K562 (cell line): ENCODE measurements at regions not wholly inside any gene's neighbourhood (a gene's known extent, or its start where the extent isn't known, plus 50 kb on each side); places are given as distances from the start of the nearest gene placed in this dataset.

Experiments
- ATAC-seq: fragments of 200-7000 bp; cut with Tn5 transposase; 3 replicates; pipeline ENCODE4 v1.9.1; 2020; ENCODE audit warnings: moderate library complexity
- BruUV-seq: library from RNA; stranded (reverse); fragments of 400-500 nt; replicated peaks from 2 replicates; lab custom pipeline; 2021; lab: Mats Ljungman, UMichigan
- CTCF ChIA-PET: fragments of 300-600 bp; formaldehyde crosslinking; extraction: SDS; loops from one replicate; lab custom pipeline; 2021; ENCODE audit warnings: low intra/inter-chr PET ratio; lab: Yijun Ruan, JAX
- POLR2A ChIA-PET: fragments of 300-600, 350-650 bp; sonication (Branson Sonifier 250); formaldehyde crosslinking; extraction: SDS; loops from one replicate; lab custom pipeline; 2021; ENCODE audit warnings: antibody characterized with exemption, inconsistent platforms; lab: Yijun Ruan, JAX
- DNase-seq, 4 experiments: peaks; one replicate each; pipeline versions ENCODE4 v3.0.0 to v3.0.0-alpha.2; 2011 to 2018; ENCODE audit warnings: low spot score in 3 of 4, mixed read lengths in 3 of 4; ENCODE audit errors: extremely low read depth in 1 of 4
- FAIRE-seq: peaks from 2 replicates; lab custom pipeline; 2011; peaks lifted over from hg19 to GRCh38; lab: Jason Lieb, UNC
- H2AFZ ChIP-seq: 2 replicates; pipeline ENCODE4 v1.6.0; 2011; ENCODE audit warnings: low read depth, low read length, control low read depth, inconsistent platforms
- H3K27ac ChIP-seq: fragments of 200-600 bp; 3 replicates; pipeline ENCODE4 v1.8.0; 2011; ENCODE audit warnings: low read depth, mild to moderate bottlenecking, control low read depth, inconsistent platforms, low read length, moderate library complexity, mixed read lengths; ENCODE audit errors: extremely low read depth
- H3K27me3 ChIP-seq, 2 experiments: fragments of 300-600 bp in 1 of 2; 2 replicates in 1 of 2; 3 replicates in 1 of 2; pipeline versions ENCODE4 v1.6.0 to v1.8.0; 2011; ENCODE audit warnings: inconsistent platforms in 2 of 2, low read length in 2 of 2, mild to moderate bottlenecking in 1 of 2, mixed read lengths in 1 of 2, moderate library complexity in 1 of 2; ENCODE audit not compliant: control insufficient read depth in 2 of 2, insufficient read depth in 2 of 2
- H3K36me3 ChIP-seq: fragments of 300-600 bp; 3 replicates; pipeline ENCODE4 v1.8.0; 2011; ENCODE audit warnings: mild to moderate bottlenecking, low read length, inconsistent platforms; ENCODE audit not compliant: control insufficient read depth, insufficient read depth
- H3K4me1 ChIP-seq, 2 experiments: fragments of 200-600 bp in 1 of 2; replicated peaks in 1 of 2; 2 replicates in 1 of 2; 3 replicates in 1 of 2; pipeline versions ENCODE4 v1.5.1 to v1.8.0; 2011; ENCODE audit warnings: inconsistent platforms in 2 of 2, low read length in 2 of 2, mild to moderate bottlenecking in 1 of 2, mixed read lengths in 1 of 2, moderate library complexity in 1 of 2; ENCODE audit not compliant: control insufficient read depth in 2 of 2, insufficient read depth in 2 of 2
- H3K4me2 ChIP-seq: 2 replicates; pipeline ENCODE4 v1.6.1; 2011; ENCODE audit warnings: low read length, control low read depth, inconsistent platforms, mixed read lengths; ENCODE audit not compliant: insufficient read depth
- H3K4me3 ChIP-seq: fragments of 200-600 bp; sonication (generic), shearing (Covaris generic); 2 replicates; pipeline ENCODE4 v1.5.1; 2016; ENCODE audit warnings: control low read depth, inconsistent platforms
- H3K79me2 ChIP-seq: fragments of 200-600 bp; 3 replicates; pipeline ENCODE4 v1.8.0; 2011; ENCODE audit warnings: low read length, inconsistent platforms; ENCODE audit not compliant: control insufficient read depth, insufficient read depth
- H3K9ac ChIP-seq, 2 experiments: 2 replicates each; pipeline versions ENCODE4 v1.6.0 to v1.6.1; 2011; ENCODE audit warnings: low read depth in 2 of 2, low read length in 2 of 2, control low read depth in 1 of 2, inconsistent platforms in 1 of 2, mild to moderate bottlenecking in 1 of 2, mixed read lengths in 1 of 2; ENCODE audit not compliant: insufficient read depth in 1 of 2
- H3K9me1 ChIP-seq: one replicate; pipeline ENCODE4 v1.6.0; 2011; ENCODE audit warnings: inconsistent platforms, mild to moderate bottlenecking, low read length, moderate library complexity; ENCODE audit not compliant: control insufficient read depth, insufficient read depth
- H3K9me3 ChIP-seq: replicated peaks from 2 replicates; pipeline ENCODE4 v1.5.1; 2011; ENCODE audit warnings: low read depth, low read length, inconsistent platforms; ENCODE audit not compliant: control insufficient read depth, insufficient read depth
- H4K20me1 ChIP-seq: replicated peaks from 2 replicates; pipeline ENCODE4 v1.6.1; 2011; ENCODE audit warnings: low read length, inconsistent platforms, mixed read lengths; ENCODE audit not compliant: control insufficient read depth, insufficient read depth
- ARID3A ChIP-seq: IDR thresholded peaks from 2 replicates; pipeline ENCODE4 v1.6.1; 2012; ENCODE audit warnings: low read depth, low read length, improper control_type of control experiment, borderline replicate concordance
- HOMEZ ChIP-seq: fragments of 250-450 bp; sonication (Bioruptor Pico); IDR thresholded peaks from 2 replicates; pipeline ENCODE4 v1.4.0; 2020; ENCODE audit warnings: mild to moderate bottlenecking, moderate library complexity
- JUND ChIP-seq, 2 experiments: IDR thresholded peaks; 2 replicates in 1 of 2; 3 replicates in 1 of 2; pipeline ENCODE4 v1.6.1; 2011; ENCODE audit warnings: borderline replicate concordance in 2 of 2, low read depth in 2 of 2, low read length in 2 of 2, improper control_type of control experiment in 1 of 2, missing biosample characterization in 1 of 2, missing genetic modification characterization in 1 of 2, missing genetic modification reagents in 1 of 2
- KLF6 ChIP-seq: fragments of 250-450 bp; sonication (Bioruptor Pico); IDR thresholded peaks from 2 replicates; pipeline ENCODE4 v1.4.0; 2020; ENCODE audit warnings: mild to moderate bottlenecking, moderate library complexity, borderline replicate concordance
- NFE2 ChIP-seq: IDR thresholded peaks from 2 replicates; pipeline ENCODE4 v1.6.1; 2014; ENCODE audit warnings: antibody characterized with exemption, low read depth
- PHF21A ChIP-seq: fragments of 450-650 bp; IDR thresholded peaks from 2 replicates; pipeline ENCODE4 v1.6.1; 2017; ENCODE audit warnings: low read depth, borderline replicate concordance
- SNRNP70 ChIP-seq: fragments of 200-400 bp; formaldehyde crosslinking; optimal IDR thresholded peaks from 2 replicates; pipeline ENCODE3; 2017; ENCODE audit warnings: low read depth, low read length
- STAT5A ChIP-seq: IDR thresholded peaks from 2 replicates; pipeline ENCODE4 v1.6.1; 2012; ENCODE audit warnings: low read length, inconsistent platforms, borderline replicate concordance
- ZNF277 ChIP-seq: fragments of 250-450 bp; sonication (Bioruptor Pico); IDR thresholded peaks from 2 replicates; pipeline ENCODE4 v1.8.0; 2022; ENCODE audit warnings: inconsistent platforms, mild to moderate bottlenecking, moderate library complexity, borderline replicate concordance
- ZNF592 ChIP-seq: fragments of 450-650 bp; IDR thresholded peaks from 2 replicates; pipeline ENCODE4 v1.6.1; 2017; ENCODE audit warnings: antibody characterized with exemption, mild to moderate bottlenecking
- WGBS: fragments of 100-300 bp; shearing (Covaris generic); methylation state at CpG from one replicate; pipeline ENCODE4 v1.1.6; 2016; ENCODE audit warnings: low coverage, mixed read lengths; ENCODE audit not compliant: insufficient coverage; ENCODE audit errors: missing lambda C conversion rate; 5-methylcytosine and 5-hydroxymethylcytosine counted together
- in situ Hi-C: fragments of 300-500 bp; cut with MboI; formaldehyde crosslinking; loops from 4 replicates; pipeline ENCODE4 v1.15.0; 2018; ENCODE audit warnings: inconsistent platforms, mixed read lengths
- intact Hi-C: fragments of 100-400 bp; cut with micrococcal nuclease; formaldehyde crosslinking; loops from 2 replicates; pipeline ENCODE4 v1.14.2; 2022

GRCh38 chr2:176885001-176885643, 327.5 kb upstream of the HNRNPA3 start:
- Histone ChIP-seq H3K9ac (no peak overlapping the region), H3K36me3 (no peaks in the 10 kb centered on the region), H3K9me1 (no peaks in the 10 kb centered on the region), H3K4me3 (no peak overlapping the region), H3K4me2 (no peak overlapping the region), H3K79me2 (no peaks in the 10 kb centered on the region), H2AFZ (no peak overlapping the region), H3K27ac (no peak overlapping the region), H3K27me3 (no peaks in the 10 kb centered on the region; a peak in 1 of 5 replicates), H4K20me1 (no peaks in the 10 kb centered on the region), H3K9me3 (no peaks in the 10 kb centered on the region), H3K4me1 (no peaks in the 10 kb centered on the region)
- ChIA-PET POLR2A (no interaction called here), CTCF (no interaction called here)
- 1% methylated on average over 3 of the region's 3 CpGs for WGBS
- in situ Hi-C loops (no loop called here), intact Hi-C loops (no loop called here)
- BruUV-seq = no TSS peak
- ATAC-seq = no peak
- no peak for DNase-seq
- no peak for FAIRE-seq
- TF ChIP-seq ZNF592 (no peak), JUND (IDR thresholded peaks at IDR 0.05; ENCODE audit: borderline replicate concordance, low read depth, low read length) (no peak), JUND (tag; IDR thresholded peaks at IDR 0.05; ENCODE audit: borderline replicate concordance, low read depth, low read length) (no peak), ZNF277 (CRISPR knock-in tag) (no peak), SNRNP70 (no peak), KLF6 (CRISPR knock-in tag) (no peak), HOMEZ (CRISPR knock-in tag) (no peak), NFE2 (no peak), STAT5A (no peak), ARID3A (no peak), PHF21A (no peak)
